ENCODE measurements at regions not wholly inside any gene's neighbourhood (a gene's known extent, or its start where the extent isn't known, plus 50 kb on each side); places are given as distances from the start of the nearest gene placed in this dataset.

GRCh38 chr22:49240472-49240871 is 587.2 kb downstream of the BRD1 start:
- no peak for DNase-seq

DNA sequence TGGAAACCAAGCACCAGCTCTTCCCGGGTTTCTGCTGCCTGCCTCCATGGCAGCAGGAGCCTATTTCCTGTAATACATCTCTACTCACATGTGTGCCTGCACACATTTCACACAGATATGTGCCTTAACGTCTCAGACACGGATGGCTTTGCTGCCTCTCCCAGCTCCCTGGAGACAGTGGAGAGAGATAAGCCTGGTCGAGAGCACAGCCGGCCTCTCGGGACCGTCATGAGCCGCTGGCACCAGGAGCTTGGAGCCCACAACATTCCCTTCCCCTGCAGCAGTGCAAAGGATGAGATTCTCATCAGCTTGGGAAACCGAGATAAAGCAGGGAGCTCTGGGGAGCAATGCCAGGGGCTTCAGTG is 587.7 kb downstream of the BRD1 start:
- no peak for DNase-seq

DNA sequence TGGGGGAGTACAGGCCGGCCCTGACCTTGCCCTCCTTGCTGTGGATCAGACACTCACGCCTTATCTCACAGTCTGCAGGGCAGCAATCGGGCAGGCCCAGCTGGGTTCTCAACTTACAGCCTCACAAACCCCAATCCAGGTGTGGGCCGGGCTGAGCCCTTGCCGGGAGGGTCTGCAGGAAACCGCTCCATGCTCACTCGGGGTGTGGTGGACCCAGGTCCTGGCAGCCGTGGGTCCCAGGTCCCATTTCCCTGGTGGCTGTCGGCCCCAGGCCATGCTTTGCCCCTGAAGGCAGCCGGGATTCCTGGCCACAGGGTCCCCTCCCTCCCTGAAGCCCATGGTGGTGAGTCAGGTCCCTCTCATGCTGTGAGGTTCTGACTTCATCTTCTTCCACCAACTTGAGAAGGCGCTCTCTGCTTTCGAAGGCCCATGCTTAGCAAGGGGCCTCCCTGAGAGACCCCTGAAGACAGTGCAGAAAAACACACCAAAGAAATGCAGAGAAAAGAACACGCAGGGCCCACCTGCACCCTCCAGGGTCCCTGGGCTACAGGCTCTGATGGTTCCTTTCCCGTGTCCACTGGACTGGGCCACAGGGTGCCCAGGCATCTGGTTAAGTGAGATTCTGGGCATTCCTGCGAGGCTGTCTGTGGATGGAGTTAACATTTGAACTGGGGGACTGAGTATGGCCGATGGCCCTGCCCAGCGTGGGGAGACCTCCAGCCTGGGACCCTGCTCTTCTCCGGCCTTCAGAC is 588.2 kb downstream of the BRD1 start:
- no peak for DNase-seq

- no peak for DNase-seq
Measured at GRCh38 chr22:49238181-49239141, 589.2 kb downstream of the BRD1 start.

- no peak for DNase-seq
Measured at GRCh38 chr22:49237703-49238102, 590.0 kb downstream of the BRD1 start.

- DNase-seq: no peak
Measured at GRCh38 chr22:49237279-49237678, 590.4 kb downstream of the BRD1 start.

DNA sequence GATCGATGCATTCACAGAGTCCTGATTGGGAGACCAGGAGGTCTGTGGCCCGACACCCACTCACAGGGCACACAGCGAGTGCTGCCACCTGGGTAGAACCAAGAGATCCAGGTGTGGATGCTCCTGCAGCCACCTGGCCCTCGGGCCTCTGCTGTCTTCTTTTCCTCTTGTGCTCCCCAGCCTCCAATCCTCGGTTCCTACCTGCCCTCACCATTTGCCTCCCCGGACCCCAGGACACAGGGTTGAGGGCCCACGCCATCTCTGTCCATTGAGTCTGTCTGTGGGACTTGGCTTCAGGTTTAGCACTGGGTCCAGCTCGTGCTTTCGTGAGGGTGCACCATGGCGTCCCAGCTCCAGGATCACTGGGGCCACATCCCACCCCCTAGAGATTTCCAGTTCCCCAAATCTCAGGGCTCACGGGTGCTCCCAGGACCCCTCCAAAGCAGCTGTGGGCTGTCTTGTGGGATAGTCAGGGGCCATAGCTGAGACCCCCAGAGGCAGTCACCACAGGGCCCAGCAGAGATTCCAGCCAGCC is 591.1 kb downstream of the BRD1 start:
- DNase-seq: no peak

GRCh38 chr22:49235463-49236300 is 592.0 kb downstream of the BRD1 start:
- no peak for DNase-seq

DNA sequence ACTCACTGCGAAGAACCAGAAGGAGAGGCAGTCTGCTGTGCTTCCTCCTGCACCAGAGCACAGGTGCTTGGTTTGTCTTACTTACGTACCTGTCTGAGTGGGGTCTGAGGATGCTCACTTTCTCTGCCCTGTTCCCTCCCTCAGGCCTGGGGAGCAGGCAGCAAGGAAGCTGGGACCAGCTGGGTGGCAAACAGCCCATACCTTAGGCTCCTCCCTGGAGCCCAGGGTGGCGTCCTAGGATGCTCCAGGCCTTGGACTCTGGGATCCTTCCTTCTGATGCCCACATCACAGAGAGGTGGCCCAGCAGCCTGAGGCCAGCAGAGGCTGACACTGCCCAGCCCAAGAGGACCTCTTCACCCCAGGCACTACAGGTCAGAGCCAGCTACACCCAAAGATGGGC is 593.2 kb downstream of the BRD1 start:
- DNase-seq: no peak

GRCh38 chr22:49233507-49234100 is 594.1 kb downstream of the BRD1 start:
- DNase-seq: no peak

GRCh38 chr22:49232319-49233067 is 595.2 kb downstream of the BRD1 start:
- DNase-seq: no peak

DNA sequence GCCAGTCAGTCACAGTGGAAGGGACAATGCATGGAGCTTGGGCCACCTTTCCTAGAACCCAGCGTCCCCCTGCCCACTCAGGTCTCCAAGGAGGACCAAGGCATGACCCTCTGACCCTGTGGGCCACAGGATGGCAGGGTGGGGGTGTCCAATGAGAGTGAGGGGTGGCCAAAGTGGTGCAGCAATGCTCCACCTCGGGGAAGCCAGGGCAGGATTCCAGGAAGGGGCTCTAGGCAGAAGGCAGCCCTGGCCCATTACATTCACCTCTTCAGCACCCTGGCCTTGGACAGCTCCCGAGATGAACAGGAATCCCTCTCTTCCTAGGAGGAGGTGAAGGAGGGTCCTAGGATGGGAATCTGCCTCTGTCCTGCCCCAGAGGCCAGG is 597.5 kb downstream of the BRD1 start:
- DNase-seq: no peak

DNA sequence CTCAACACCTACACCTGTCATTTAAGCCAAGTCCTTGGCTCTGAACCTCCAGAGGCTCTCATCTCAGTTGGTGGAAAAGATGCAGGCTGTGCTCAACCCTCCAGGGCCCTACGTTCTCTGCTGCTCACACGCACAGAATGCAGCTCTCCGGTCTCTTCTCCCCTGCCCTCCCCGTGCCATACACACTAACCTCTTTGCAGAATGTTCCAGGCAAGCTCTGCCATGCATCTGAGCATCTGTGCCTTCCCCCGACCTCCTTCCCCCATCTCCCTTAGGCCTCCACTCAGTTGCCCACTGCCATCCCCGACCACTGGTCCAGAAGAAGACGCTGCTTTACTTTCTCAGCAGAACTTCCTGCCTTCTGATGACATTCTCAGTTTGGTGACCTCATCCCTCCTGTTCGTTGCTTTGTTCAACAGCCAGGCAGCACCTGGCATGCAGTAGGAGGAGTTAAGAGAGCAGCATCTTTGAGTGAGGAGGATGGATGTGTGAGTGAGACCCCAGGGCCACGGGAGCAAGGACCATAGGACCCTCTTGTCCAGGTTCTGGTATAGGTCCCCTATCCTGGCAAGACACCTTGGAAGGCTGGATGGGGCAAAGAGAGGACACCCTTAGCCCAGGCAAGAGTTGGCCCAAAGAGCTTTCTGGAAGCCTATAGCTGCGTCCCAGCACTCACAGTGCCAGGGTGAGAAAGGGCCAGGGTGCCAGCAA is 598.0 kb downstream of the BRD1 start:
- no peak for DNase-seq

DNA sequence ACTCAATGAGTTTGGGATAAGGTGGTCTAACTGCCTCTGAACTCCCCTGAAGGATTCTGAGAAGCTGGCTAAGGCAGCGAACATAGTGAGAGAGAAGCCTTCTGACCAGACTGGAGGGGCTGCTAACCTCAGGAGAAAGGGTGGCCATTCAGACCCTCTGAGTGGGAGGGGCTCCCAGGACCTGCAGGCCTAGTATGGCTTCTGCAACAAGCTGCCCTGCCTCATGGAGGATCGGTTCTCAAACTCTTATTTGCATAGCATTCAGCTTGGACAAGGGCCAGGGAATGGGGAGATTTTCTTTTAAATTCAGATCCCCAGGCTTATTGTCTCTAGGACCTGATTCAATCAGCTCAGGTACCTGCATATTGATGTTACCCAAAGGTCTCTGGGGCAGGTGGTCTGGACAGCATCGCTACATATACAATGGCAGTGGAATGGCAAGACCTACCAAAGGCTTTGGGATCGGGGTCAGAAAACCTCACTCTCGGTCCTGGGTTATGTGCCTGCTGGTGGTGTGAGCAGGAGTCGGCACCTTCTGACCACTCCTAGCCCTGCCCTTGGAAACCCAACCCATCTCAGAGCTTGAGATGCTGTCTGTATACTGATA is 599.1 kb downstream of the BRD1 start:
- no peak for DNase-seq

DNA sequence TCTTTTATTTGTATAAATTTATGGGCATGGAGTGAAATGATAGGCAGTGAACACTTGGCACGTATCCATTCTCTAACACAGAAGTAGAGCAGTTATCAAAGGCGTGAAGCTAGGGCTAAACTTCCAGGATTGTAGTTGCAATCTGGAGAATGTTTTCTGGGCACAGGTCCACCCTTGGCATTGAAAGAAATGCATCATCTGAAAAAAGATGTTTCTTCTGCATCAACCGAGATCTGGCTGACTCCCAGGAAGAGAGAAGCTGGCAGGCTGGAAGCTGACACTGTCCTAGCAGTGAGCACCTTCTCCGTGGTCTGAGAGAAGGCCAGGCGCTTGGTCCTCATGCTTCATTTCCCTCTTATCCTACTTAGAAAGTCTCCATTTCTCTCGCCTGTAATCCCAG is 600.0 kb downstream of the BRD1 start:
- DNase-seq: no peak

GRCh38 chr22:49226096-49226495 is 601.6 kb downstream of the BRD1 start:
- DNase-seq: no peak

GRCh38 chr22:49224243-49224642 is 603.4 kb downstream of the BRD1 start:
- no peak for DNase-seq

DNA sequence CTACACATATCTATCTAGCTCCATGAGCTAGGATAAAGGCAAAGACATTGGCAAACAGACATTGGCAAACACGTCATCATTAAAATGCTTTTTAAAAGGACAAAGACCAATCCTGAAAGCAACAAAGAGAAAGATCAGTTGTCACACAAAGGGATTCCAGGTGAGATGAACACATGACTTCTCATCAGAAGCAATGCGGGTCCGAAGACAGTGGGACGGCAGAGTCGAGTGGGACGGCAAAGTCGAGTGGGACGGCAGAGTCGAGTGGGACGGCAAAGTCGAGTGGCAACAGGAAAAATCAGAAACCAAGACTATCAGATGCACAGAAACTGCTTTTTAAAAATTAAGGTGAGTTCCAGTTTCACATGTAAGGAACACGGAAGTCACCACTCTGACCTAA is 609.5 kb downstream of the BRD1 start:
- no peak for DNase-seq

GRCh38 chr22:49216579-49216978 is 611.1 kb downstream of the BRD1 start:
- no peak for DNase-seq

GRCh38 chr22:49215840-49216239 is 611.8 kb downstream of the BRD1 start:
- DNase-seq: no peak

DNA sequence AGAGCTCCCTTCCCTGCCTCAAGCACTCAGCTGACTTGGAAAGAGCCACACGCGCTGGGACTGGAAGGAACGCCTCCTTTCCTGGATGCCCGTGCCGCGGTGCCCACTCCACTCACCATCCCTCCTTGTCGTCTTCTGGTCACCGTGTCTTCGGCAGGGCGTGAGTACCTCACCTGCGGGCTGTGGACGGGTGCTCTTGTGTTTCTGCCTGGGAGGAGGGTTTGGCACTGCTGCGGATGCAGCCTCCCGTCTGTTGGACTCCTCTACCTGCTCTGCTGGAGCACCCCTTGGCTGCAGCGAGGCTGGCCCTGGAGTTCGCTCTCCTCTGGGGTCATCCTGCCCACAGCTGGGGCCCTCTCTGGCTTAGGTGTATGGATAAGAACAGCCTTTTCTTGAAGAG is 612.7 kb downstream of the BRD1 start:
- no peak for DNase-seq

Measured in activated CD4-positive, alpha-beta T cell treated with anti-CD3 and anti-CD28 coated beads for 1 hour (primary cell).